Panc1 (cell line): ENCODE measurements at regions not wholly inside any gene's neighbourhood (a gene's known extent, or its start where the extent isn't known, plus 50 kb on each side); places are given as distances from the start of the nearest gene placed in this dataset.

ENCODE experiments used
- ATAC-seq: fragments of 200-7000 bp; cut with Tn5 transposase; 2 replicates; pipeline ENCODE4 v1.9.1; 2020; ENCODE audit warnings: mild to moderate bottlenecking, moderate library complexity
- BruUV-seq: library from RNA; stranded (reverse); fragments of 400-500 nt; replicated peaks from 2 replicates; lab custom pipeline; 2021; lab: Mats Ljungman, UMichigan
- CTCF ChIA-PET: fragments of 300-600 bp; sonication (Branson Sonifier 250); formaldehyde crosslinking; loops from one replicate; lab custom pipeline; 2022; ENCODE audit warnings: antibody characterized with exemption; lab: Charles Lee
- POLR2A ChIA-PET: fragments of 300-600 bp; sonication (Branson Sonifier 250); formaldehyde crosslinking; loops from one replicate; lab custom pipeline; 2022; ENCODE audit warnings: antibody characterized with exemption; lab: Charles Lee
- DNase-seq: peaks from one replicate; pipeline ENCODE4 v3.0.0-alpha.2; 2010; ENCODE audit warnings: low read depth, low spot score
- H3K27ac ChIP-seq: 2 replicates; pipeline ENCODE4 v1.5.1; 2011; ENCODE audit warnings: mild to moderate bottlenecking, low read length, inconsistent platforms
- H3K27me3 ChIP-seq: fragments of 200-500 bp; sonication (Bioruptor generic); 2 replicates; pipeline ENCODE4 v1.6.0; 2014; ENCODE audit warnings: low read length, inconsistent platforms; ENCODE audit not compliant: control insufficient read depth, insufficient read depth
- H3K36me3 ChIP-seq: fragments of 200-500 bp; sonication (Bioruptor generic); 2 replicates; pipeline ENCODE4 v1.5.1; 2014; ENCODE audit warnings: inconsistent platforms, mild to moderate bottlenecking, low read length, moderate library complexity; ENCODE audit not compliant: control insufficient read depth, insufficient read depth
- H3K4me1 ChIP-seq: 2 replicates; pipeline ENCODE4 v1.5.1; 2011; ENCODE audit warnings: inconsistent platforms, mild to moderate bottlenecking, low read length, moderate library complexity; ENCODE audit not compliant: control insufficient read depth, insufficient read depth
- H3K4me3 ChIP-seq, 2 experiments: 2 replicates each; pipeline ENCODE4 v1.5.1; 2011 to 2012; ENCODE audit warnings: low read depth in 2 of 2, low read length in 2 of 2, mild to moderate bottlenecking in 2 of 2, inconsistent platforms in 1 of 2, moderate library complexity in 1 of 2
- H3K9me3 ChIP-seq: fragments of 200-500 bp; sonication (Bioruptor generic); 2 replicates; pipeline ENCODE4 v1.5.1; 2014; ENCODE audit warnings: low read depth, mild to moderate bottlenecking, inconsistent platforms, low read length, moderate library complexity; ENCODE audit not compliant: control insufficient read depth, insufficient read depth
- POLR2AphosphoS5 ChIP-seq: IDR thresholded peaks from 2 replicates; pipeline ENCODE4 v1.6.1; 2012; ENCODE audit warnings: mild to moderate bottlenecking, low read depth, low read length, moderate library complexity
- REST ChIP-seq, 2 experiments: IDR thresholded peaks; 2 replicates each; pipeline ENCODE4 v1.6.1; 2011 to 2012; ENCODE audit warnings: low read depth in 2 of 2, control low read depth in 1 of 2, low read length in 1 of 2, mild to moderate bottlenecking in 1 of 2, moderate library complexity in 1 of 2; ENCODE audit not compliant: insufficient read depth in 1 of 2
- SIN3A ChIP-seq: IDR thresholded peaks from 2 replicates; pipeline ENCODE4 v1.6.1; 2012; ENCODE audit warnings: low read depth, mild to moderate bottlenecking, low read length, moderate library complexity, borderline replicate concordance; ENCODE audit not compliant: insufficient read depth
- TCF7L2 ChIP-seq: IDR thresholded peaks from 2 replicates; pipeline ENCODE4 v1.6.1; 2011; ENCODE audit warnings: mild to moderate bottlenecking, low read depth, low read length, inconsistent platforms
- in situ Hi-C: cut with HindIII; loops from 2 replicates; pipeline ENCODE4 v1.10.0; 2016; ENCODE audit warnings: low sequenced_read_pairs, low pct_unique_long_range_greater_than_20kb
- intact Hi-C: fragments of 100-400 bp; cut with micrococcal nuclease; formaldehyde crosslinking; loops from one replicate; pipeline ENCODE4 v1.10.0; 2022; ENCODE audit not compliant: unreplicated experiment
- TF ChIP-seq, protein P1 (sequence below): fragments of 450-650 bp; IDR thresholded peaks from 2 replicates; pipeline ENCODE4 v1.5.1; 2017; ENCODE audit warnings: mild to moderate bottlenecking

DNA sequence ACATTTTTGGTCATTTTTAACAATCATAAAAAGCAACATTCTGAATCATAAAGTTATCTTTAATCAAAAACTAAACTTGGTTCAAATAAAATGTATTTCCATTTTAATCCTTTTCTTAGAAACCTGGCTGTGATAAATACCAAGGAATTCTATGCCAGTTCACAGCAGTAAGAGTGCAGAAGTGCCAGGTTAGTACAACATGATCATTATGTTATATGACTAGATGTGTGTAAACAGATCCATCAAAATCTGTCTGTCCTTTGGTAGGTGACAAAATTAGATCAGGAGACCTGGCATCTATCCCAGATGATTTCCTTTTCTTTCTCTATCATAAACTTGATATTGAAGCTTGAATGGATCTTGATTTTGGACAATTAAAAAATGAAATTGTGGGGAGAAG lies 200.6 kb upstream of the STXBP6 start:
- CTCF ChIA-PET = no interaction called here
- POLR2A ChIA-PET = no interaction called here
- in situ Hi-C loops = no loop called here
- no peak overlapping the region for H3K27ac ChIP-seq
- no peaks in the 10 kb centered on the region for H3K9me3 ChIP-seq
- no TSS peak for BruUV-seq
- TF ChIP-seq SIN3A (no peak), REST (IDR thresholded peaks at IDR 0.05; ENCODE audit: insufficient read depth in 1 of 2, low read depth in 2 of 2, low read length in 1 of 2) (no peak), POLR2AphosphoS5 (no peak), TCF7L2 (no peak)
- TF ChIP-seq, protein P1, sequence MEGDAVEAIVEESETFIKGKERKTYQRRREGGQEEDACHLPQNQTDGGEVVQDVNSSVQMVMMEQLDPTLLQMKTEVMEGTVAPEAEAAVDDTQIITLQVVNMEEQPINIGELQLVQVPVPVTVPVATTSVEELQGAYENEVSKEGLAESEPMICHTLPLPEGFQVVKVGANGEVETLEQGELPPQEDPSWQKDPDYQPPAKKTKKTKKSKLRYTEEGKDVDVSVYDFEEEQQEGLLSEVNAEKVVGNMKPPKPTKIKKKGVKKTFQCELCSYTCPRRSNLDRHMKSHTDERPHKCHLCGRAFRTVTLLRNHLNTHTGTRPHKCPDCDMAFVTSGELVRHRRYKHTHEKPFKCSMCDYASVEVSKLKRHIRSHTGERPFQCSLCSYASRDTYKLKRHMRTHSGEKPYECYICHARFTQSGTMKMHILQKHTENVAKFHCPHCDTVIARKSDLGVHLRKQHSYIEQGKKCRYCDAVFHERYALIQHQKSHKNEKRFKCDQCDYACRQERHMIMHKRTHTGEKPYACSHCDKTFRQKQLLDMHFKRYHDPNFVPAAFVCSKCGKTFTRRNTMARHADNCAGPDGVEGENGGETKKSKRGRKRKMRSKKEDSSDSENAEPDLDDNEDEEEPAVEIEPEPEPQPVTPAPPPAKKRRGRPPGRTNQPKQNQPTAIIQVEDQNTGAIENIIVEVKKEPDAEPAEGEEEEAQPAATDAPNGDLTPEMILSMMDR = no peak
- no peak for ATAC-seq
- intact Hi-C loops = no loop called here
- no peaks in the 10 kb centered on the region for H3K27me3 ChIP-seq
- no peaks in the 10 kb centered on the region for H3K36me3 ChIP-seq
- H3K4me3 ChIP-seq = no peak overlapping the region
- no peaks in the 10 kb centered on the region for H3K4me1 ChIP-seq
- no peak for DNase-seq

GRCh38 chr14:25247609-25248008 lies 197.7 kb upstream of the STXBP6 start:
- H3K36me3 ChIP-seq = no peaks in the 10 kb centered on the region
- H3K4me1 ChIP-seq = no peaks in the 10 kb centered on the region
- TF ChIP-seq SIN3A = no peak
- TF ChIP-seq TCF7L2 = no peak
- TF ChIP-seq REST (IDR thresholded peaks at IDR 0.05; ENCODE audit: insufficient read depth in 1 of 2, low read depth in 2 of 2, low read length in 1 of 2) = no peak
- TF ChIP-seq POLR2AphosphoS5 = no peak
- TF ChIP-seq, protein P1 = no peak
- in situ Hi-C loops (no loop called here), intact Hi-C loops (no loop called here)
- ATAC-seq (no peak), DNase-seq (no peak)
- H3K9me3 ChIP-seq = no peaks in the 10 kb centered on the region
- ChIA-PET CTCF (no interaction called here), POLR2A (no interaction called here)
- H3K27ac ChIP-seq = no peak overlapping the region
- H3K27me3 ChIP-seq = no peaks in the 10 kb centered on the region
- H3K4me3 ChIP-seq = no peak overlapping the region
- BruUV-seq = no TSS peak
